Heart left ventricle (tissue), 16 donors: ENCODE measurements at regions not wholly inside any gene's neighbourhood (a gene's known extent, or its start where the extent isn't known, plus 50 kb on each side); places are given as distances from the start of the nearest gene placed in this dataset.

Experiments
- ATAC-seq, 4 donors: fragments of 200-7000 bp; cut with Tn5 transposase; one replicate each; pipeline ENCODE4 v1.9.1; 2020 to 2022; ENCODE audit warnings: moderate library complexity in 4 of 4, mild to moderate bottlenecking in 3 of 4, moderate number of reproducible peaks in 1 of 4
- DNase-seq, 5 donors: peaks; one replicate each; pipeline ENCODE4 v3.0.0-alpha.2; 2020
- H3K27ac ChIP-seq, 12 donors: fragments of 200-600 bp; sonication (generic) in 4 of 12; one replicate each; pipeline versions ENCODE4 v1.5.0 to v1.8.0; 2016 to 2022; ENCODE audit warnings: mild to moderate bottlenecking in 2 of 12
- H3K27me3 ChIP-seq, 9 donors: fragments of 200-600 bp; sonication (generic) in 2 of 9; one replicate each; pipeline versions ENCODE4 v1.5.1 to v1.8.0; 2016 to 2022; ENCODE audit warnings: mild to moderate bottlenecking in 3 of 9
- H3K36me3 ChIP-seq, 9 donors: fragments of 200-600 bp; sonication (generic) in 2 of 9; one replicate each; pipeline versions ENCODE4 v1.5.0 to v1.8.0; 2018 to 2022; ENCODE audit warnings: mild to moderate bottlenecking in 2 of 9
- H3K4me1 ChIP-seq, 12 donors: fragments of 200-600 bp; sonication (generic) in 4 of 12; one replicate each; pipeline versions ENCODE4 v1.5.0 to v1.8.0; 2016 to 2022; ENCODE audit warnings: mild to moderate bottlenecking in 3 of 12
- H3K4me3 ChIP-seq, 12 donors: fragments of 200-600 bp; sonication (generic) in 4 of 12; one replicate each; pipeline versions ENCODE4 v1.5.0 to v1.8.0; 2017 to 2022; ENCODE audit warnings: mild to moderate bottlenecking in 9 of 12, moderate library complexity in 4 of 12
- H3K9me3 ChIP-seq, 12 donors: fragments of 200-600 bp; sonication (generic) in 4 of 12; one replicate each; pipeline versions ENCODE4 v1.5.0 to v1.8.0; 2016 to 2022; ENCODE audit warnings: mild to moderate bottlenecking in 1 of 12
- CTCF ChIP-seq, 12 donors: fragments of 200-600 bp; sonication (generic) in 4 of 12; IDR thresholded peaks; one replicate each; pipeline versions ENCODE4 v1.5.0 to v1.8.0; 2018 to 2022; ENCODE audit warnings: antibody characterized with exemption in 12 of 12, mild to moderate bottlenecking in 5 of 12
- POLR2A ChIP-seq, 2 donors: fragments of 450-650 bp; IDR thresholded peaks; one replicate each; pipeline ENCODE4 v1.6.1; 2017; ENCODE audit warnings: antibody characterized with exemption in 2 of 2, mild to moderate bottlenecking in 2 of 2, moderate library complexity in 2 of 2
- WGBS, 4 donors: extraction: QIAGEN DNeasy Blood & Tissue Kit in 2 of 4; methylation state at CpG; one replicate each; pipeline versions ENCODE4 v1.1.5 to v1.1.7; 2013 to 2018; 5-methylcytosine and 5-hydroxymethylcytosine counted together
- intact Hi-C, 10 donors: fragments of 100-400 bp; cut with DNase I; formaldehyde crosslinking; loops; one replicate each; pipeline versions ENCODE4 v1.11.1 to v1.14.2; 2022
- donor health status: ischemic (EF 13 %, LVEDD 7.1; RV severe dilation, severe dysfunction).
- donor health status: healthy with polysubstance abuse.
- donor health status: DM: no; HTN: yes; CAD: no.
- donor health status: DM: no; HTN: no; CAD: no.
- donor health status: ischemic (EF 25% LVEDD 6.9; RV normal size, moderate dysfunction).
- donor health status: ischemic (EF 25% LVEDD 5.7; RV mildly dilated, moderate dysfunction).
- donor health status: healthy.
- donor health status: DM: yes; HTN: yes; CAD: no.
- donor health status: ischemic (EF 35%, LVEDD 5.7; RV mildly dilated, moderate dysfunction).
- donor health status: nonischemic (EF 11% LVEDD 7.7; RV severe dilation, severe dysfunction).
- donor health status: DM: yes; HTN: yes; CAD: no.
- donor health status: PGD.
- donor health status: ischemic (EF 29% LVEDD 5.4; RV normal size, mild dysfunction).
- donor health status: nonischemic (EF 23%, LVEDD 6.1; RV moderate dilation, normal function).

- H3K4me3 ChIP-seq: no peak overlapping the region
- DNase-seq: no peak
- TF ChIP-seq POLR2A (IDR thresholded peaks at IDR 0.05) (no peak), CTCF (IDR thresholded peaks at IDR 0.05) (no peak)
- peaks cover 0 to 20% (median 12%) of the 10 kb centered on the region in 12 donors for H3K9me3 ChIP-seq
- no peaks in the 10 kb centered on the region for H3K36me3 ChIP-seq
- no peaks in the 10 kb centered on the region for H3K4me1 ChIP-seq
- no peak for ATAC-seq
- WGBS, 4 donors: 97 to 100% (median 98%) methylated on average over 1 of the region's 1 CpG
- intact Hi-C loops: no loop called here
- H3K27me3 ChIP-seq: no peaks in the 10 kb centered on the region
- no peak overlapping the region for H3K27ac ChIP-seq
Measured at GRCh38 chr5:38739705-38740045, 106.1 kb upstream of the OSMR start.

- TF ChIP-seq POLR2A (IDR thresholded peaks at IDR 0.05) (no peak), CTCF (IDR thresholded peaks at IDR 0.05) (no peak)
- Histone ChIP-seq H3K4me1 (peaks cover 0 to 12% (median 3%) of the 10 kb centered on the region in 12 donors), H3K36me3 (no peaks in the 10 kb centered on the region), H3K27ac (no peak overlapping the region), H3K4me3 (no peak overlapping the region), H3K9me3 (peaks cover 0 to 20% (median 12%) of the 10 kb centered on the region in 12 donors), H3K27me3 (no peaks in the 10 kb centered on the region)
- intact Hi-C loops: no loop called here
- no peak for DNase-seq
- WGBS, 4 donors: 80 to 88% (median 83%) methylated on average over 3 of the region's 3 CpGs
- no peak for ATAC-seq
Measured at GRCh38 chr5:38742821-38743220, 103.0 kb upstream of the OSMR start.

GRCh38 chr5:38743562-38743961, 102.2 kb upstream of the OSMR start:
- H3K4me1 ChIP-seq: peaks cover 0 to 12% (median 3%) of the 10 kb centered on the region in 12 donors
- no peak for TF ChIP-seq POLR2A (IDR thresholded peaks at IDR 0.05)
- no peak for TF ChIP-seq CTCF (IDR thresholded peaks at IDR 0.05)
- peaks cover 0 to 20% (median 12%) of the 10 kb centered on the region in 12 donors for H3K9me3 ChIP-seq
- no peak for DNase-seq
- no peaks in the 10 kb centered on the region for H3K36me3 ChIP-seq
- H3K4me3 ChIP-seq: no peak overlapping the region
- intact Hi-C loops: no loop called here
- peak overlapping the region in 1 of 12 donors; percentile 25 for H3K27ac ChIP-seq
- 69 to 85% (median 72%) methylated on average over 1 of the region's 1 CpG for WGBS, 4 donors
- ATAC-seq: no peak
- H3K27me3 ChIP-seq: no peaks in the 10 kb centered on the region

- 72 to 77% (median 74%) methylated on average over 6 of the region's 6 CpGs for WGBS, 4 donors
- DNase-seq (no peak), ATAC-seq (peak in 1 of 4 donors; percentile 26)
- intact Hi-C loops: no loop called here
- peaks cover 0 to 20% (median 12%) of the 10 kb centered on the region in 12 donors for H3K9me3 ChIP-seq
- no peaks in the 10 kb centered on the region for H3K27me3 ChIP-seq
- no peaks in the 10 kb centered on the region for H3K36me3 ChIP-seq
- peak overlapping the region in 4 of 12 donors; percentile 21 to 50 (median 48) for H3K27ac ChIP-seq
- no peak overlapping the region for H3K4me3 ChIP-seq
- TF ChIP-seq POLR2A (IDR thresholded peaks at IDR 0.05) (no peak), CTCF (IDR thresholded peaks at IDR 0.05) (no peak)
- H3K4me1 ChIP-seq: peaks cover 0 to 12% (median 3%) of the 10 kb centered on the region in 12 donors
Measured at GRCh38 chr5:38745836-38746732, 99.7 kb upstream of the OSMR start.
